Skin epidermis (tissue), 12 donors: ENCODE measurements at regions not wholly inside any gene's neighbourhood (a gene's known extent, or its start where the extent isn't known, plus 50 kb on each side); places are given as distances from the start of the nearest gene placed in this dataset.

Experiments used
- H3K27ac ChIP-seq, 21 experiments: fragments of 200-600 bp; sonication (generic) in 11 of 21; one replicate each; pipeline ENCODE4 v1.5.0; 2020; ENCODE audit warnings: mild to moderate bottlenecking in 3 of 21, inconsistent platforms in 2 of 21, moderate library complexity in 2 of 21
- H3K4me3 ChIP-seq, 7 experiments: fragments of 200-600 bp; sonication (generic) in 2 of 7; one replicate each; pipeline ENCODE4 v1.5.0; 2020; ENCODE audit warnings: inconsistent platforms in 2 of 7, mild to moderate bottlenecking in 2 of 7, moderate library complexity in 1 of 7

GRCh38 chr2:160925956-160926355 is 234.3 kb upstream of the TANK start:
- Histone ChIP-seq H3K4me3 (no peak overlapping the region), H3K27ac (no peak overlapping the region)

- Histone ChIP-seq H3K27ac (no peak overlapping the region), H3K4me3 (no peak overlapping the region)
Observed at GRCh38 chr2:160927324-160927723, 232.9 kb upstream of the TANK start.

- Histone ChIP-seq H3K4me3 (no peak overlapping the region), H3K27ac (no peak overlapping the region)
Observed at GRCh38 chr2:160928854-160929301, 231.3 kb upstream of the TANK start.

GRCh38 chr2:160931531-160931930 is 228.7 kb upstream of the TANK start:
- H3K4me3 ChIP-seq: no peak overlapping the region
- H3K27ac ChIP-seq: no peak overlapping the region

- H3K27ac ChIP-seq: no peak overlapping the region
- no peak overlapping the region for H3K4me3 ChIP-seq
Observed at GRCh38 chr2:160932960-160933359, 227.3 kb upstream of the TANK start.

GRCh38 chr2:160934263-160934662 is 226.0 kb upstream of the TANK start:
- Histone ChIP-seq H3K4me3 (no peak overlapping the region), H3K27ac (no peak overlapping the region)

GRCh38 chr2:160934991-160935390 is 225.2 kb upstream of the TANK start:
- H3K27ac ChIP-seq: no peak overlapping the region
- H3K4me3 ChIP-seq: no peak overlapping the region

- peak overlapping the region in 2 of 21 experiments; percentile 3 to 40 for H3K27ac ChIP-seq
Observed at GRCh38 chr2:160936044-160936806, 224.0 kb upstream of the TANK start.

GRCh38 chr2:160940271-160940670 is 220.0 kb upstream of the TANK start:
- H3K27ac ChIP-seq: peak overlapping the region in 6 of 21 experiments; percentile 11 to 59 (median 45)
- H3K4me3 ChIP-seq: no peak overlapping the region

More at GRCh38 chr2:160936044-160936806, 224.0 kb upstream of the TANK start:
- no peak overlapping the region for H3K4me3 ChIP-seq

- H3K4me3 ChIP-seq: no peak overlapping the region
- peak overlapping the region in 7 of 21 experiments; percentile 11 to 59 (median 44) for H3K27ac ChIP-seq
Observed at GRCh38 chr2:160940699-160941098, 219.5 kb upstream of the TANK start.

- Histone ChIP-seq H3K27ac (peak overlapping the region in 3 of 21 experiments; percentile 37 to 59 (median 44)), H3K4me3 (no peak overlapping the region)
Observed at GRCh38 chr2:160941290-160941846, 218.9 kb upstream of the TANK start.

GRCh38 chr2:160942476-160943142 is 217.6 kb upstream of the TANK start:
- no peak overlapping the region for H3K27ac ChIP-seq
- no peak overlapping the region for H3K4me3 ChIP-seq

GRCh38 chr2:160943414-160943813 is 216.8 kb upstream of the TANK start:
- no peak overlapping the region for H3K27ac ChIP-seq
- no peak overlapping the region for H3K4me3 ChIP-seq

GRCh38 chr2:160952464-160953254 is 207.6 kb upstream of the TANK start:
- Histone ChIP-seq H3K4me3 (no peak overlapping the region), H3K27ac (peak overlapping the region in 2 of 21 experiments; percentile 1 to 60)

- Histone ChIP-seq H3K4me3 (no peak overlapping the region), H3K27ac (peak overlapping the region in 12 of 21 experiments; percentile 20 to 74 (median 62))
Observed at GRCh38 chr2:160955578-160955977, 204.7 kb upstream of the TANK start.

GRCh38 chr2:160956243-160956802 is 203.9 kb upstream of the TANK start:
- Histone ChIP-seq H3K27ac (peak overlapping the region in 16 of 21 experiments; percentile 0 to 78 (median 58)), H3K4me3 (no peak overlapping the region)

- Histone ChIP-seq H3K27ac (no peak overlapping the region), H3K4me3 (no peak overlapping the region)
Observed at GRCh38 chr2:160963957-160964356, 196.3 kb upstream of the TANK start.

- Histone ChIP-seq H3K4me3 (no peak overlapping the region), H3K27ac (no peak overlapping the region)
Observed at GRCh38 chr2:160967523-160967922, 192.7 kb upstream of the TANK start.

GRCh38 chr2:160968183-160968582 is 192.0 kb upstream of the TANK start:
- Histone ChIP-seq H3K4me3 (no peak overlapping the region), H3K27ac (peak overlapping the region in 2 of 21 experiments; percentile 2 to 40)
